ENCODE measurements at regions not wholly inside any gene's neighbourhood (a gene's known extent, or its start where the extent isn't known, plus 50 kb on each side); places are given as distances from the start of the nearest gene placed in this dataset.
"Not testable (repeated sequence)": the region's sequence is repeated elsewhere in the genome, so short reads cannot be mapped to it uniquely, and the experiment has no call there.

DNA sequence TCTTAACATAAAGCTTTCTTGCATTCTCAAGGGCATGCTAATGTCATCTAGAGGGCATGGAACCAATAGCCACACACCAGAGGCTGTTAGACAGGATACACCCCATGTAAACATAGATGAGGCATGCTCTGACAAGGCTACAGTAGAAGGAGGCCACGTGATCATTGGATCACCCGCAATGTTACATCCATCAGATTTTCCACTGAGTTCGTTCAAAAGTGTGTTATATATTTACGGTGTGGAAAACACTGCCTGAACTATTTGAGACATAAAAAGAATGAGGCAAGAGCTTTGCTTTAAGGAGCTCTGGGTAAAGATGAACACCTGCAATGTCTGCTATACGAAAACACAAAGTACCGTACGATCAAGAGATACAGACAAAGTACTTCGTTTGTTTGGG is 817.5 kb upstream of the SLC10A2 start (continued):
- TF ChIP-seq ZNF555 (tag by site-specific recombination; conservative IDR thresholded peaks at IDR 0.05) (no peak), ZNF501 (tag by site-specific recombination; IDR thresholded peaks at IDR 0.05) (no peak), ZSCAN16 (tag by site-specific recombination; IDR thresholded peaks at IDR 0.05) (no peak), ZNF843 (tag by site-specific recombination; IDR thresholded peaks at IDR 0.05) (no peak)

DNA sequence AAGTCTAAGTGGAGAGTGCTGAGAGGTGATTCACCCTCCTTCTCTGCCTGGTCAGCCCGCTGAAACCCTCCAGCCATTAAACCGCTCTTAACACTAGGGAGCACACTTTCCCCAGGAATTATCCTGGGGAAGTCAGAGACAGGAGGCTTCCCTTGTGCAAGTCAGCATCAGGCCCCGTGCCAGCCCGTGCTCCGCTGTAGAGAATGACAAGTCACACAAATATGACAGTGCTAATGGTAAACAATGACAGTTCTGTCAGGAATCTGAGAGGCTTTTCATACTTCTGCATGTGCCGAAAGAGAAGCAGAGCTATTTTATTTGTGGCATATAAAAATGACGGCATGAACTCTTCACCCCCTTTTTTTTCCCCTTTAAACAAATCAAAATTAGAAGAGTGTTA is 816.9 kb upstream of the SLC10A2 start:
- H3K27ac ChIP-seq (ENCODE audit: extremely low read depth, low read depth, low read length) = no peak overlapping the region
- no peaks in the 10 kb centered on the region for H3K36me3 ChIP-seq (ENCODE audit: control insufficient read depth in 2 of 2, insufficient read depth in 1 of 2, low read length in 2 of 2)
- H3K9me3 ChIP-seq (ENCODE audit: control insufficient read depth, insufficient read depth, low read depth, low read length) = no peaks in the 10 kb centered on the region
- no peaks in the 10 kb centered on the region for H3K4me1 ChIP-seq (ENCODE audit: control insufficient read depth, insufficient read depth, low read length)
- ChIA-PET CTCF (interaction anchor here (0.6 to 1.7 kb wide), 2 partner anchors 695 to 1724 kb away, joined by 3 to 6 read pairs; no protein-coding TSS in a partner anchor), POLR2A (no interaction called here)
- no peak overlapping the region for H3K4me3 ChIP-seq (ENCODE audit: low read depth, low read length)
- TF ChIP-seq ZNF654 (tag by site-specific recombination; IDR thresholded peaks at IDR 0.05; ENCODE audit: low read depth) = peak; percentile 56
- TF ChIP-seq ZNF660 (tag by site-specific recombination; IDR thresholded peaks at IDR 0.05) = 0 out of 2 replicates have a peak, but pooled peaks have one; percentile 43
- no peak for TF ChIP-seq ZNF174 (tag by site-specific recombination; IDR thresholded peaks at IDR 0.05)
- no peak for TF ChIP-seq ZNF629 (tag by site-specific recombination; IDR thresholded peaks at IDR 0.05)

DNA sequence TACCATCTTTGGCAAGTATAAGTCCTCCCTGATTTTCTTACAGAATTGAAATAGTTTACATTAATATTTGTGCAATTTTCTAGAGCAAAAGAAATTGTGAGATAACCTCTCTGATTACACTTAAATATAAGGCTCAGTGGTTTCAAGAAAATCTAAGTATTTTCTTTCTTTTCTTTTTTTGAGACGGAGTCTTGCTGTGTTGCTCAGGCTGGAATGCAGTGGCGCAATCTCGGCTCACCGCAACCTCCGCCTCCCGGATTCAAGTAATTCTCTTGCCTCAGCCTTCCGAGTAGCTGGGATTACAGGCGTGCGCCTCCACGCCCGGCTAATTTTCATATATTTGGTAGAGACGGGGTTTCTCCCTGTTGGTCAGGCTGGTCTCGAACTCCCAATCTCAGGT is 813.9 kb upstream of the SLC10A2 start:
- H3K4me1 ChIP-seq (ENCODE audit: control insufficient read depth, insufficient read depth, low read length); H3K36me3 ChIP-seq (ENCODE audit: control insufficient read depth in 2 of 2, insufficient read depth in 1 of 2, low read length in 2 of 2); H3K9me3 ChIP-seq (ENCODE audit: control insufficient read depth, insufficient read depth, low read depth, low read length); CTCF ChIA-PET; H3K27ac ChIP-seq (ENCODE audit: extremely low read depth, low read depth, low read length); H3K4me3 ChIP-seq (ENCODE audit: low read depth, low read length); POLR2A ChIA-PET: not testable (repeated sequence)

DNA sequence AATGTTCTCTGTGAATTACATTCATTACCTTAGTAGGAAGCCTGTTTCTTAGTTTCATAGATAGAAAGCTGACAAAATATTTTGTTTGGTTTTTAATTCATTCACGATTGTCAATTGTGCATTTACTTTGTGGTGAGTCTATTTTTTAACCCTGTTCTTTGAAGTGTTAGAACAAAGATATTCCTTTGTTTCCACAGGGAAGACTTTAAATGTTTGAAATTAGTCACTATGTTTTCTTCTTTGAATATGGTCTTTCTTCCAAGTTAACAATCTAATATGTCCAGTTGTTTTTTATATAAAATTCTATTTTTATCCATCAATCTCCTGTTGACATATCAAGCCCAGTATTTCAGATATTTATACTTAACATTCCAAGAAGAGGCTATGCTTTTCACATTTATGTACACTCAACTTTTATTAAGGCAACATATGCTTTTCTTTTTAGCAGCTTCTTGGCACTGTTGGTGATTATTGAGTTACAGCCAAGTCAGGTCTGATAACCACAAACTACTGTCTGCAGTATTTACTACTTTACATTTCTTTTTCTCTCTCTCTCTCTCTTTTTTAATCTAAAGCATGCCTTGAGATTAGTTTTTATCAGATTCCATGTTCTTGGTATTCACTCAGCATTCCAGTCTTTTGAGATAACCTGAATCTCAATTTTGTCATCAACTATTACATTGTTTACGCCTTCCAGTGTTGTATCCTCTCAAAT is 812.8 kb upstream of the SLC10A2 start:
- Histone ChIP-seq H3K4me1 (ENCODE audit: control insufficient read depth, insufficient read depth, low read length) (no peaks in the 10 kb centered on the region), H3K4me3 (ENCODE audit: low read depth, low read length) (no peak overlapping the region), H3K36me3 (ENCODE audit: control insufficient read depth in 2 of 2, insufficient read depth in 1 of 2, low read length in 2 of 2) (no peaks in the 10 kb centered on the region), H3K27ac (ENCODE audit: extremely low read depth, low read depth, low read length) (no peak overlapping the region), H3K9me3 (ENCODE audit: control insufficient read depth, insufficient read depth, low read depth, low read length) (no peaks in the 10 kb centered on the region)
- CTCF ChIA-PET = no interaction called here
- POLR2A ChIA-PET = no interaction called here
- TF ChIP-seq ZNF394 (tag by site-specific recombination; IDR thresholded peaks at IDR 0.05; ENCODE audit: borderline replicate concordance) = no peak
- no peak for TF ChIP-seq ZNF24 (tag by site-specific recombination; IDR thresholded peaks at IDR 0.05)
- no peak for TF ChIP-seq ZNF169 (tag by site-specific recombination; IDR thresholded peaks at IDR 0.05)
- TF ChIP-seq ZNF596 (tag by site-specific recombination; IDR thresholded peaks at IDR 0.05) = no peak
- TF ChIP-seq, protein P1, sequence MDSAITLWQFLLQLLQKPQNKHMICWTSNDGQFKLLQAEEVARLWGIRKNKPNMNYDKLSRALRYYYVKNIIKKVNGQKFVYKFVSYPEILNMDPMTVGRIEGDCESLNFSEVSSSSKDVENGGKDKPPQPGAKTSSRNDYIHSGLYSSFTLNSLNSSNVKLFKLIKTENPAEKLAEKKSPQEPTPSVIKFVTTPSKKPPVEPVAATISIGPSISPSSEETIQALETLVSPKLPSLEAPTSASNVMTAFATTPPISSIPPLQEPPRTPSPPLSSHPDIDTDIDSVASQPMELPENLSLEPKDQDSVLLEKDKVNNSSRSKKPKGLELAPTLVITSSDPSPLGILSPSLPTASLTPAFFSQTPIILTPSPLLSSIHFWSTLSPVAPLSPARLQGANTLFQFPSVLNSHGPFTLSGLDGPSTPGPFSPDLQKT (IDR thresholded peaks at IDR 0.05; ENCODE audit: borderline replicate concordance, low read depth, low read length) = no peak
- TF ChIP-seq ZNF707 (tag by site-specific recombination; IDR thresholded peaks at IDR 0.05) = no peak
- no peak for TF ChIP-seq ZNF621 (tag by site-specific recombination; IDR thresholded peaks at IDR 0.05)
- no peak for TF ChIP-seq ZNF350 (tag by site-specific recombination; IDR thresholded peaks at IDR 0.05)
- TF ChIP-seq ZNF610 (tag by site-specific recombination; IDR thresholded peaks at IDR 0.05; ENCODE audit: borderline replicate concordance) = no peak
- no peak for TF ChIP-seq ZNF843 (tag by site-specific recombination; IDR thresholded peaks at IDR 0.05)
- no peak for TF ChIP-seq ZNF223 (tag by site-specific recombination; IDR thresholded peaks at IDR 0.05)
- no peak for TF ChIP-seq ZNF433 (tag by site-specific recombination; IDR thresholded peaks at IDR 0.05; ENCODE audit: low read depth)
- TF ChIP-seq ZNF529 (tag by site-specific recombination; IDR thresholded peaks at IDR 0.05; ENCODE audit: insufficient replicate concordance) = no peak
- no peak for TF ChIP-seq ZFP37 (tag by site-specific recombination; IDR thresholded peaks at IDR 0.05)
- TF ChIP-seq HOXD13 (CRISPR knock-in tag; IDR thresholded peaks at IDR 0.05; ENCODE audit: borderline replicate concordance) = no peak
- TF ChIP-seq ZNF830 (tag by site-specific recombination; IDR thresholded peaks at IDR 0.05; ENCODE audit: low read depth) = no peak
- no peak for TF ChIP-seq ZNF121 (tag by site-specific recombination; IDR thresholded peaks at IDR 0.05)
- no peak for TF ChIP-seq ZBTB21 (tag by site-specific recombination; IDR thresholded peaks at IDR 0.05)
